ENCODE measurements at regions not wholly inside any gene's neighbourhood (a gene's known extent, or its start where the extent isn't known, plus 50 kb on each side); places are given as distances from the start of the nearest gene placed in this dataset.

- TF ChIP-seq CTCF (IDR thresholded peaks at IDR 0.05; ENCODE audit: borderline replicate concordance, extremely low read depth, low read length, poor library complexity, severe bottlenecking), result no peak
- TF ChIP-seq EZH2 (IDR thresholded peaks at IDR 0.05; ENCODE audit: borderline replicate concordance, low read depth, low read length, severe bottlenecking), result no peak
Observed at GRCh38 chr15:61410662-61411061, 181.6 kb upstream of the RORA start.
